HG03354 (cell line): ENCODE measurements at regions not wholly inside any gene's neighbourhood (a gene's known extent, or its start where the extent isn't known, plus 50 kb on each side); places are given as distances from the start of the nearest gene placed in this dataset.
"Not testable (repeated sequence)": the region's sequence is repeated elsewhere in the genome, so short reads cannot be mapped to it uniquely, and the experiment has no call there.

Experiments
- ATAC-seq: cut with Tn5 transposase; IDR thresholded peaks from one replicate; pipeline ENCODE4 v1.9.1; 2021; ENCODE audit warnings: mild to moderate bottlenecking; ENCODE audit not compliant: unreplicated experiment, poor library complexity, severe bottlenecking

DNA sequence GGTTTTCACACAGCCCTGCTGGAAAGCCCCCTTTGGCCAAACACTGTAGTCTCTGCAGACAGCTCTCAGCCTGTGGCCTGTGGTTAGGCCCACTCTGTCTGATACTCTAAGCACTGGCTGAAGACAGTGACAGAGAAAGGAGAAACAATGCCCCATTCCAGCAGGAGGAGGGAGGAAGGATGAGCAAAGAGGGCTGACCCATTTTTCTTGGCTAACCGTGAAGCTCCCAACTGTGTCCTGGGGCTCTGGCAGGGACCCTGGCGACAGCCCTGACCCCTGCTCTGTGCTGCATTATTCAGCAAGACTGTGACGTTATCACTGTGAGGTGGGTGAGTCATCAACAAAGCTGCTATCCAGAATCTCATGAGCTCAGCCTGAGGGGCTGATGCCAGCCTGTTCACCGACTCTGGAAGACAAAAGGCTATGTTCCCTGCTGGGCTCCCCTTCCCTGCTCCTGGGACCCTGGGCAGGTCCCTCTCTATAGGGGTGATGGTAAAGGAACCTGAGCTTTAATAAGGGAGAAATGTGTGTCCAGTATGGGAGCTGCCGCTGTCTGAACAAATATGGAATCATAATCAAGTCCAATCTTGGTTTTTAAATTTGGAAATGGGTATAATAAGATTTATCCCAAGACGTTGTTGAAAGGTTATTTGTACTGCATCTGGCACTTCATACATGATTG, 107.0 kb downstream of the RHOU start:
- ATAC-seq: peak; percentile 58

DNA sequence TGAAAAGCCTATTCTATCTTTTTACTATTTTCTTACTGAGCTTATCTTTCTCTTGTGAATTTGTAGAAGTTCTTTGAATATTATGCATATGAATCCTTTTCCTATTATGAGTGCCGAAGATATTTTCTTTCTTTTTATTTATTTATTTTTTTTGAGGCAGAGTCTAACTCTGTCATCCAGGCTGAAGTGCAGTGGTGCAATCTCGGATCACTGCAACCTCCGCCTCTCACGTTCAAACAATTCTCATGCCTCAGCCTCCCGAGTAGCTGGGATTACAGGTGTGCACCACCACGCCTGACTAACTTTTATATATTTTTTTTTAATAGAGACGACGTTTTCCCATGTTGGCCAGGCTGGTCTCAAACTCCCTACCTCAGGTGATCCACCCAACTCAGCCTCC, 109.8 kb downstream of the RHOU start:
- no peak for ATAC-seq

GRCh38 chr1:228846952-228847351, 111.7 kb downstream of the RHOU start:
- no peak for ATAC-seq

DNA sequence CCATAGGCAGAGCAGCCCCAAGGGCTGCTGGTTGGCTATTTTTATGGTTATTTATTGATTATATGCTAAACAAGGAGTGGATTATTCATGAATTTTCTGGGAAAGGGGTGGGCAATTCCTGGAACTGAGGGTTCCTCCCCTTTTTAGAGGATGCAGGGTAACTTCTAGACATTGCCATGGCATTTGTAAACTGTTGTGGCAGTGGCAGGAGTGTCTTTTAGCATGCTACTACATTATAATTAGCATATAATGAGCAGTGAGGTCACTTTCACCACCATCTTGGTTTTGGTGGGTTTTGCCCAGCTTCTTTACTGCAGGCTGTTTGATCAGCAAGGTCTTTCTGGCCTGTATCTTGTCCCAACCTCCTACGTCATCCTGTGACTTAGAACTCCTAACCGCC, 112.2 kb downstream of the RHOU start:
- not testable (repeated sequence) for ATAC-seq

- peak; percentile 38 for ATAC-seq
These were observed 113.1 kb downstream of the RHOU start for GRCh38 chr1:228848406-228848805.

DNA sequence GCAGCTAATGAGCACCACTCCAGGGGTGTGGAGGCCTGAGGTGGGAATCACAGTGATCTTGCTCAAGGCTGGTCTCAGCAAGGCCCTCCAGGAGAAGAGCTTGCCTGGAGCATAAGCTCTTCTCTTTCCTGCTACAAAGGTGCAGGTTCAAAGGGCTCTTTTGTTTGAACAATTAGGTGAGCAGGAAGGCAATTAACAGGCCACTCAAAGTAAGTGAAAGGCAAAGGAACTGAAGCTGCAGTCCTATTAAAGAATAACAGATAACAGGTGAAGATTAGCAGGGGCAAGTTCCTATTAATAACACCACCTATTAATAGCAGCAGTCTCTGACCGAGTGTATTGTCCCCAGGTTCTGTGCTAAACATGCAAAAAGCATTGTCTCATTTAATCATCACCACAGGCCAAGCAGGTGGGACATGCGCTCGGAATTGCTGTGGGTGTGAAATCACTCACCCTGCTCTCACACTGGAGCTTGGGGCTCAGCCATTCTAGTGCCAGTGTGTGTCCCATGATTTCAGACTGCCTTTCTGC, 113.8 kb downstream of the RHOU start:
- ATAC-seq: peak; percentile 92

- ATAC-seq: no peak
These were observed 115.1 kb downstream of the RHOU start for GRCh38 chr1:228850141-228851100.

- no peak for ATAC-seq
These were observed 115.9 kb downstream of the RHOU start for GRCh38 chr1:228851193-228851592.

DNA sequence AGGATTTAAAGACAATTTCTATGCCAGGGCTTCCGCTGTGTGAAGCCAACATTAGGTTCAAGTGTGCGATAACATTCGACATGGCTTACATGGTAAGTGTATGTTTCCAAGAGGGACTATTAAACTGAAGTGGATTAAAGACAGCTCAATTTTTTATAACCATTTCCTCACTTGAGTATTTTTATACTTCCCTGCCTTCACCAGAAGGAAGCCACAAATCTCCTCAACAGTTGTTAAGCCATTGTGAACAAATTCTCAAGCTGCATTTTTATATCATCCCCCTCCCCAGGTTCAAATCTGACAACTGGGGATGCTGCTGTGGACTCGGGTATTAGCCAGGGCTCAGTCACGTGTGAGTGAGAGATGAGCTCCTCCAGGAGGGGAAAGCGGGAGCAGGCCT, 116.3 kb downstream of the RHOU start:
- no peak for ATAC-seq

DNA sequence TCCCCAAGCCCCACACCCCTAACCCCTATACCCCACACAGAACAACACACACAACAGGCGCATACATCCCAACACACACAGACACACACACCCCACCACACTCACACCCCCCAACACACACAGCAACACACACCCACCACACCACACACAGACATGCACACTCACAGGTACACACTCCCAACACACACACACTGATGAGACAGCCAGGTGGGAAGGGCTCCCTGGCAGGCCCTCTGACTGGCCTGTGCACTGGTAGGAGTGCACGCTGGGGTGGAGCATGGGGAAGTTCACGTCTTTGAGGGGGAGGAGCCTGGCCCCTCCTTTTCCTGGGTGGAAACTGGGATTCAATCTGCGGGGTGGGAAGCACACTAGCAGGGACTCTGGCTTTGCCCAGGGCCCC, 116.7 kb downstream of the RHOU start:
- ATAC-seq: no peak

GRCh38 chr1:228852511-228853088, 117.3 kb downstream of the RHOU start:
- no peak for ATAC-seq

DNA sequence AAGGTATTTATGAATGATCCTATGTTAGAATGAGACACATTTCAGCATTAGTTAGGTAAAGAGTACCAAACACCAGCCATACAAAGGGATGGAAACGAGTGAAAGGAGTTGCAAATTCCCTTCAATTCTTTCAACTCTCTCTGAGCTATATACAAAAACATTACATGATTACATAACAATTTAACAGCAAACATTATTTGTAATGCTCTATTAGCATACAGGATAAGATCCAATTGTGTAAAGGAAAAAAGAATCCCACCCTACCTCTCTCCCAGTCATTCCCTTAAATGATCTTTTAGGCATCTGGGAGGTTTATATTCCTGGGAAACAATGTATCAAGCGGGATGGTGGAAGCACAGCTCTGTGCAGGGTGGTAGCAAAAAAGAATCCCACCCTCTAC, 117.9 kb downstream of the RHOU start:
- no peak for ATAC-seq

DNA sequence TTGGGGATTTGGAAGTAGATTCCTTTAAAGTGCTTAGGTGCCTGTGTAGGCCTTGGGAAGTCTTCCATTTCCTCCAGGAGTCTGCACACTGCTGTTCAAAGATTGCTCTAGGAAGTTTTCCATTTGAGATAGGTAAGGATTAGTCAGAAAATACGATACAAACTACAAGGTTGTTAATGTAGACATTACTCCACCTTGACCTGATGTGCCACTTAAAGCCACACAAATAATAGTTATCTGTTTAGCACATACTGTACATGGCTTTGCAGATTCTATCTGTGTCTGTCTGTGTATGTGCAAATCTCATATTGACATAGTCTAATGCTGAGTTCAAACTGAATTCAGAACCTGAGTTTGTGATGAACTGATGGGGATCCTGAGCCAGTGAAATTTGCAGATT, 118.4 kb downstream of the RHOU start:
- ATAC-seq: no peak

GRCh38 chr1:228854907-228855306, 119.6 kb downstream of the RHOU start:
- no peak for ATAC-seq

DNA sequence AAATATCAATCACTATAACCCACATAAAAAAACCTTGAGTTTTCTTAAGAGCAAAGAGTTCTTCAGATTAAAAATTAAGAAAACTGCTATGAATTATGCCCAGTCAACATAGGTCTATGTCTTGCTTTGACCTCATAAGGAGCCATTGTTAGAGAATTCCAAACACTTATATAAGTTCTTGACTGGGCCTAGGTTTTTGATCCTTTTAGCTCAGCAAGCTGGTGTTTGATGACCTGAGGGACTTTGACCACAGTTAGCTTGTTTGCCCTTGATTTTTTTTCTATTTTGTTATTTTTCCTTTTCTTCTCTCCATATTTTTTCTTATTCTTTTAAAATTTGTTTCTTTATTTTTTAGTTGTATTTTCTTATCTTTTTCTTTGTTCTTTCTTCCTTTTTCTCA, 122.3 kb downstream of the RHOU start:
- no peak for ATAC-seq

GRCh38 chr1:228860911-228861831, 125.9 kb downstream of the RHOU start:
- ATAC-seq: no peak

GRCh38 chr1:228861832-228862180, 126.5 kb downstream of the RHOU start:
- ATAC-seq: no peak

- no peak for ATAC-seq
These were observed 127.5 kb downstream of the RHOU start for GRCh38 chr1:228862542-228863505.
